WTC11 (cell line): ENCODE measurements at regions not wholly inside any gene's neighbourhood (a gene's known extent, or its start where the extent isn't known, plus 50 kb on each side); places are given as distances from the start of the nearest gene placed in this dataset.

ENCODE experiments used
- ATF3 ChIP-seq: sonication (generic); formaldehyde crosslinking; conservative IDR thresholded peaks from 2 replicates; pipeline ENCODE4 v1.8.1; 2022; ENCODE audit warnings: mild to moderate bottlenecking, missing genetic modification reagents
- FOXP4 ChIP-seq: sonication (generic); formaldehyde crosslinking; IDR thresholded peaks from 2 replicates; pipeline ENCODE4 v1.8.0; 2022; ENCODE audit warnings: mild to moderate bottlenecking, missing genetic modification reagents
- JUN ChIP-seq: sonication (generic); formaldehyde crosslinking; IDR thresholded peaks from 2 replicates; pipeline ENCODE4 v1.8.0; 2023; ENCODE audit warnings: mild to moderate bottlenecking, missing genetic modification reagents
- KAT7 ChIP-seq: sonication (generic); formaldehyde crosslinking; IDR thresholded peaks from 2 replicates; pipeline ENCODE4 v1.8.1; 2023; ENCODE audit warnings: missing genetic modification reagents, mild to moderate bottlenecking, borderline replicate concordance
- NFYB ChIP-seq: sonication (generic); formaldehyde crosslinking; conservative IDR thresholded peaks from 2 replicates; pipeline ENCODE4 v1.8.0; 2022; ENCODE audit warnings: low read depth, missing genetic modification reagents
- NR2C2 ChIP-seq: sonication (generic); formaldehyde crosslinking; IDR thresholded peaks from 2 replicates; pipeline ENCODE4 v1.8.0; 2022; ENCODE audit warnings: mild to moderate bottlenecking, missing genetic modification reagents
- SP1 ChIP-seq: sonication (generic); formaldehyde crosslinking; conservative IDR thresholded peaks from 2 replicates; pipeline ENCODE4 v1.8.1; 2022; ENCODE audit warnings: missing genetic modification reagents
- TEAD4 ChIP-seq: sonication (generic); formaldehyde crosslinking; IDR thresholded peaks from 2 replicates; pipeline ENCODE4 v1.8.0; 2022; ENCODE audit warnings: mild to moderate bottlenecking, missing genetic modification reagents
- ZNF138 ChIP-seq: sonication (generic); formaldehyde crosslinking; conservative IDR thresholded peaks from 2 replicates; pipeline ENCODE4 v1.8.1; 2022; ENCODE audit warnings: mild to moderate bottlenecking, moderate library complexity, missing genetic modification reagents
- ZNF317 ChIP-seq: sonication (generic); formaldehyde crosslinking; IDR thresholded peaks from 2 replicates; pipeline ENCODE4 v1.8.1; 2023; ENCODE audit warnings: low read depth, mild to moderate bottlenecking, moderate library complexity, missing genetic modification reagents, borderline replicate concordance
- ZNF512 ChIP-seq: sonication (generic); formaldehyde crosslinking; IDR thresholded peaks from 2 replicates; pipeline ENCODE4 v1.8.1; 2022; ENCODE audit warnings: missing genetic modification reagents, borderline replicate concordance
- TF ChIP-seq, protein P1 (sequence below): fragments of 200-600 bp; IDR thresholded peaks from 2 replicates; pipeline ENCODE4 v1.8.0; 2022; ENCODE audit warnings: antibody characterized with exemption
- TF ChIP-seq, protein P2 (sequence below): sonication (generic); formaldehyde crosslinking; IDR thresholded peaks from 2 replicates; pipeline ENCODE4 v1.8.1; 2022; ENCODE audit warnings: mild to moderate bottlenecking, missing genetic modification reagents, moderate library complexity, borderline replicate concordance

GRCh38 chr22:27456696-27457503 is 344.7 kb downstream of the MN1 start:
- TF ChIP-seq SP1 (CRISPR knock-in tag) (no peak), ZNF138 (no peak), FOXP4 (CRISPR knock-in tag) (no peak), ATF3 (no peak), TEAD4 (CRISPR knock-in tag) (no peak), NFYB (CRISPR knock-in tag) (no peak), ZNF512 (no peak), JUN (CRISPR knock-in tag) (no peak), KAT7 (CRISPR knock-in tag) (no peak), ZNF317 (CRISPR knock-in tag) (no peak), NR2C2 (CRISPR knock-in tag) (no peak)
- TF ChIP-seq, protein P1, sequence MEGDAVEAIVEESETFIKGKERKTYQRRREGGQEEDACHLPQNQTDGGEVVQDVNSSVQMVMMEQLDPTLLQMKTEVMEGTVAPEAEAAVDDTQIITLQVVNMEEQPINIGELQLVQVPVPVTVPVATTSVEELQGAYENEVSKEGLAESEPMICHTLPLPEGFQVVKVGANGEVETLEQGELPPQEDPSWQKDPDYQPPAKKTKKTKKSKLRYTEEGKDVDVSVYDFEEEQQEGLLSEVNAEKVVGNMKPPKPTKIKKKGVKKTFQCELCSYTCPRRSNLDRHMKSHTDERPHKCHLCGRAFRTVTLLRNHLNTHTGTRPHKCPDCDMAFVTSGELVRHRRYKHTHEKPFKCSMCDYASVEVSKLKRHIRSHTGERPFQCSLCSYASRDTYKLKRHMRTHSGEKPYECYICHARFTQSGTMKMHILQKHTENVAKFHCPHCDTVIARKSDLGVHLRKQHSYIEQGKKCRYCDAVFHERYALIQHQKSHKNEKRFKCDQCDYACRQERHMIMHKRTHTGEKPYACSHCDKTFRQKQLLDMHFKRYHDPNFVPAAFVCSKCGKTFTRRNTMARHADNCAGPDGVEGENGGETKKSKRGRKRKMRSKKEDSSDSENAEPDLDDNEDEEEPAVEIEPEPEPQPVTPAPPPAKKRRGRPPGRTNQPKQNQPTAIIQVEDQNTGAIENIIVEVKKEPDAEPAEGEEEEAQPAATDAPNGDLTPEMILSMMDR = no peak
- TF ChIP-seq, protein P2, sequence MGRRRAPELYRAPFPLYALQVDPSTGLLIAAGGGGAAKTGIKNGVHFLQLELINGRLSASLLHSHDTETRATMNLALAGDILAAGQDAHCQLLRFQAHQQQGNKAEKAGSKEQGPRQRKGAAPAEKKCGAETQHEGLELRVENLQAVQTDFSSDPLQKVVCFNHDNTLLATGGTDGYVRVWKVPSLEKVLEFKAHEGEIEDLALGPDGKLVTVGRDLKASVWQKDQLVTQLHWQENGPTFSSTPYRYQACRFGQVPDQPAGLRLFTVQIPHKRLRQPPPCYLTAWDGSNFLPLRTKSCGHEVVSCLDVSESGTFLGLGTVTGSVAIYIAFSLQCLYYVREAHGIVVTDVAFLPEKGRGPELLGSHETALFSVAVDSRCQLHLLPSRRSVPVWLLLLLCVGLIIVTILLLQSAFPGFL = no peak
